KOPT-K1 (cell line): ENCODE measurements at regions not wholly inside any gene's neighbourhood (a gene's known extent, or its start where the extent isn't known, plus 50 kb on each side); places are given as distances from the start of the nearest gene placed in this dataset.
"Not testable (repeated sequence)": the region's sequence is repeated elsewhere in the genome, so short reads cannot be mapped to it uniquely, and the experiment has no call there.

Source experiments
- H3K27ac ChIP-seq: fragments of 200-600 bp; sonication (generic); 2 replicates; pipeline ENCODE4 v1.5.1; 2016; ENCODE audit warnings: antibody characterized with exemption, mild to moderate bottlenecking, low read depth, low read length; ENCODE audit not compliant: poor library complexity, severe bottlenecking
- H3K36me3 ChIP-seq: fragments of 200-600 bp; sonication (generic); 2 replicates; pipeline ENCODE4 v1.5.1; 2017; ENCODE audit warnings: antibody characterized with exemption, mild to moderate bottlenecking, low read length, moderate library complexity; ENCODE audit not compliant: insufficient read depth
- H3K9me3 ChIP-seq: fragments of 200-600 bp; sonication (generic); 2 replicates; pipeline ENCODE4 v1.5.1; 2017; ENCODE audit warnings: antibody characterized with exemption, low read length, mild to moderate bottlenecking; ENCODE audit not compliant: insufficient read depth, poor library complexity, severe bottlenecking

- Histone ChIP-seq H3K9me3 (no peaks in the 10 kb centered on the region), H3K27ac (no peak overlapping the region), H3K36me3 (no peaks in the 10 kb centered on the region)
Measured at GRCh38 chr15:87739081-87739480, 517.5 kb downstream of the NTRK3 start.

GRCh38 chr15:87737460-87737859 is 519.1 kb downstream of the NTRK3 start:
- not testable (repeated sequence) for H3K27ac ChIP-seq, H3K36me3 ChIP-seq, H3K9me3 ChIP-seq

GRCh38 chr15:87736891-87737389 is 519.6 kb downstream of the NTRK3 start:
- Histone ChIP-seq H3K9me3 (no peaks in the 10 kb centered on the region), H3K27ac (no peak overlapping the region), H3K36me3 (no peaks in the 10 kb centered on the region)

GRCh38 chr15:87736401-87736800 is 520.1 kb downstream of the NTRK3 start:
- no peak overlapping the region for H3K27ac ChIP-seq
- no peaks in the 10 kb centered on the region for H3K36me3 ChIP-seq
- no peaks in the 10 kb centered on the region for H3K9me3 ChIP-seq

GRCh38 chr15:87735522-87735921 is 521.0 kb downstream of the NTRK3 start:
- Histone ChIP-seq H3K27ac (no peak overlapping the region), H3K36me3 (no peaks in the 10 kb centered on the region), H3K9me3 (no peaks in the 10 kb centered on the region)

- Histone ChIP-seq H3K36me3 (no peaks in the 10 kb centered on the region), H3K9me3 (no peaks in the 10 kb centered on the region), H3K27ac (no peak overlapping the region)
Measured at GRCh38 chr15:87734571-87735373, 521.8 kb downstream of the NTRK3 start.

GRCh38 chr15:87733977-87734376 is 522.6 kb downstream of the NTRK3 start:
- Histone ChIP-seq H3K9me3 (no peaks in the 10 kb centered on the region), H3K36me3 (no peaks in the 10 kb centered on the region), H3K27ac (no peak overlapping the region)

GRCh38 chr15:87733541-87733941 is 523.0 kb downstream of the NTRK3 start:
- no peak overlapping the region for H3K27ac ChIP-seq
- H3K9me3 ChIP-seq = no peaks in the 10 kb centered on the region
- no peaks in the 10 kb centered on the region for H3K36me3 ChIP-seq

GRCh38 chr15:87732976-87733375 is 523.6 kb downstream of the NTRK3 start:
- no peaks in the 10 kb centered on the region for H3K36me3 ChIP-seq
- no peak overlapping the region for H3K27ac ChIP-seq
- no peaks in the 10 kb centered on the region for H3K9me3 ChIP-seq

GRCh38 chr15:87731630-87732029 is 524.9 kb downstream of the NTRK3 start:
- Histone ChIP-seq H3K27ac (no peak overlapping the region), H3K36me3 (no peaks in the 10 kb centered on the region), H3K9me3 (no peaks in the 10 kb centered on the region)

GRCh38 chr15:87730706-87731105 is 525.8 kb downstream of the NTRK3 start:
- no peaks in the 10 kb centered on the region for H3K36me3 ChIP-seq
- H3K9me3 ChIP-seq = no peaks in the 10 kb centered on the region
- no peak overlapping the region for H3K27ac ChIP-seq

- Histone ChIP-seq H3K27ac (no peak overlapping the region), H3K9me3 (no peaks in the 10 kb centered on the region), H3K36me3 (no peaks in the 10 kb centered on the region)
Measured at GRCh38 chr15:87728998-87729397, 527.5 kb downstream of the NTRK3 start.

- no peak overlapping the region for H3K27ac ChIP-seq
- H3K9me3 ChIP-seq = no peaks in the 10 kb centered on the region
- H3K36me3 ChIP-seq = no peaks in the 10 kb centered on the region
Measured at GRCh38 chr15:87727073-87727472, 529.5 kb downstream of the NTRK3 start.

- no peaks in the 10 kb centered on the region for H3K36me3 ChIP-seq
- H3K27ac ChIP-seq = no peak overlapping the region
- H3K9me3 ChIP-seq = no peaks in the 10 kb centered on the region
Measured at GRCh38 chr15:87724330-87724729, 532.2 kb downstream of the NTRK3 start.

GRCh38 chr15:87722941-87723691 is 533.4 kb downstream of the NTRK3 start:
- Histone ChIP-seq H3K9me3 (no peaks in the 10 kb centered on the region), H3K27ac (no peak overlapping the region), H3K36me3 (no peaks in the 10 kb centered on the region)
